Transverse colon (tissue), 4 donors: ENCODE measurements at regions not wholly inside any gene's neighbourhood (a gene's known extent, or its start where the extent isn't known, plus 50 kb on each side); places are given as distances from the start of the nearest gene placed in this dataset.

Experiments used
- CTCF ChIP-seq, 5 experiments: fragments of 200-600 bp in 3 of 5; fragments of 450-650 bp in 2 of 5; sonication (generic) in 3 of 5; IDR thresholded peaks; 1 replicate in 2 of 5; 2 replicates in 3 of 5; pipeline ENCODE4 v1.5.1; 2016 to 2017; ENCODE audit warnings: antibody characterized with exemption in 5 of 5, inconsistent platforms in 3 of 5, mild to moderate bottlenecking in 2 of 5, moderate library complexity in 1 of 5
- EP300 ChIP-seq: sonication (generic); formaldehyde crosslinking; IDR thresholded peaks from one replicate; pipeline ENCODE4 v1.6.1; 2017; ENCODE audit warnings: antibody characterized with exemption, low read depth
- POLR2A ChIP-seq: fragments of 450-650 bp; IDR thresholded peaks from one replicate; pipeline ENCODE4 v1.6.1; 2016; ENCODE audit warnings: antibody characterized with exemption, mild to moderate bottlenecking, moderate library complexity
- POLR2AphosphoS5 ChIP-seq, 3 donors: sonication (generic); formaldehyde crosslinking; IDR thresholded peaks; one replicate each; pipeline ENCODE4 v1.6.1; 2016; ENCODE audit warnings: antibody characterized with exemption in 3 of 3

DNA sequence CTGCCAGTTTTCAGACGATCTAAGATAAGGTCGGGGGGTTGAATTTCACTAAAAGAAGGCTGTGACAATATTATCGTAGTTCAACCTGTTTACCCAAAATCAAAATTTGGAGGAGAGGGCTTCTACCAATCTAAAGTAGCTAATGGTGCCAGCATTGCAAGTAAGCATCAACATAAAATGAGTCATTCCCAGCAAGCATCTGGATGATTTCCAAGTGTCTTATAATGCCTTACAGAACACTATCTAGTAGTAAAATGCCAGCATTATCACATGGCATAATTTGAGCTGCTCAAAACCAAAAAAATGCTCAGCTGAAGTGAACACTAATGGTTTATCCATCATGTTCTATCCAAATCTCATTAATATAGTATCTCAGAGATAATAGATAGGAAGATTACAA lies 1193.9 kb downstream of the DNAJB9 start:
- TF ChIP-seq CTCF (IDR thresholded peaks at IDR 0.05) (no peak), POLR2A (no peak), POLR2AphosphoS5 (IDR thresholded peaks at IDR 0.05) (no peak), EP300 (no peak)
